ENCODE measurements at regions not wholly inside any gene's neighbourhood (a gene's known extent, or its start where the extent isn't known, plus 50 kb on each side); places are given as distances from the start of the nearest gene placed in this dataset.
"Not testable (repeated sequence)": the region's sequence is repeated elsewhere in the genome, so short reads cannot be mapped to it uniquely, and the experiment has no call there.

DNA sequence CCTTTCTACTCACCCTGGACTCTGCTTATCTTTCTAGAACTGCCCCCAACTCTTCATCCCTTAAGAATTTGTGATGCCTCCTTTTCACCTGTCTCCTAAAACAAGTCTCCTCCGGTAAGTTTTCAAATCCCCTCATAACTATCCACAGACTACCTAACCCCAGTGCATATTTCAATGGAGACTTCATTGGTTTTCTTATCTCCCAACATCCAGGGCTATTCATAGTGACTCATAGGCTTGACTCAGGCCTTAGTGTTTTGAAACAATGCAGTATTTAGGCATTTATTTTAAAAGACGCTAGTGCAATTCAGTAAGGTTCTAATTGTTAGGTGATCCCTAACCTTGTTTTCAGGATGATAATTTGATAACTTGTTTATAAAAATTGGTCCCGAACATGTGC, 399.2 kb downstream of the CPS1 start:
- DNase-seq: no peak
- TF ChIP-seq POLR2A (IDR thresholded peaks at IDR 0.05; ENCODE audit: low read length) (no peak), GATA1 (IDR thresholded peaks at IDR 0.05; ENCODE audit: low read depth, low read length) (no peak)

DNA sequence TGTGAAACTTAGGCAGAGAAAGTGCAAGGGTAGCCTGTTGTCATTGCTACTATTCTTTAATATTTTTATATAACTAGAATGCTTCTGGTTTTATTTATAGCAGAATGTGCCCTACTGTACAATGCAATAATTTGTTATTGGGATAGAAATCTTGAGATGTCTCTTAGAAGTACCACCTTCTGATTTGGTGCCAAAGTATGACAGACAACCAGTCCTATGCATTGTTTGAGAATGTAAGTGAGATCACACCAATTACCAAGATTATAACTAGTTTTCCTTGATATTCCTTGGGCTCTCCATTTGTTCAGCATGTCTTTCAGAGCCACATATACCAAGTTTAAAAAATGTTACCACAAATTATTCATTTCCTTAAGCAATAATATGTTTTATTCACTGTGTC, 399.7 kb downstream of the CPS1 start:
- TF ChIP-seq GATA1 (IDR thresholded peaks at IDR 0.05; ENCODE audit: low read depth, low read length) (no peak), POLR2A (IDR thresholded peaks at IDR 0.05; ENCODE audit: low read length) (no peak)
- DNase-seq: no peak

DNA sequence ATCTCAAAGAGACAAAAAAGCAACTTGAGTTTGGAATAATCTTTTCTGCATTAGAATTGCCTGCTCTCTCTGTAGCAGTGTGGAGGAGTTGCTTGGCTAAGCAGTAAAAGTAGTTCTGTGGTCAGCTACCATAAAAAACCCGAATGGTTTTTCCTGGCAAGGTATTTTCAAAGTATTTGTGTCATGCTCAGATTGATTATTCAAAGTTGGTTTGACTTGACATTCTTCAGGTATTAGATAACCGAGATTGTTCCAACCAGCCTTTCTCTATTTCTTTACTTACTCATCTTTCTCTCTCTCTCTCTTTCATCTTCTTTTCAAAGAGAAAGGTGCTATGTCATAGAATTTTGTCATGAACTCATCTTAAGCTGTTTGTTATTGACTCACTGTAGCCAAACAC, 404.9 kb downstream of the CPS1 start:
- DNase-seq: no peak
- TF ChIP-seq POLR2A (IDR thresholded peaks at IDR 0.05; ENCODE audit: low read length) (no peak), GATA1 (IDR thresholded peaks at IDR 0.05; ENCODE audit: low read depth, low read length) (no peak)

DNA sequence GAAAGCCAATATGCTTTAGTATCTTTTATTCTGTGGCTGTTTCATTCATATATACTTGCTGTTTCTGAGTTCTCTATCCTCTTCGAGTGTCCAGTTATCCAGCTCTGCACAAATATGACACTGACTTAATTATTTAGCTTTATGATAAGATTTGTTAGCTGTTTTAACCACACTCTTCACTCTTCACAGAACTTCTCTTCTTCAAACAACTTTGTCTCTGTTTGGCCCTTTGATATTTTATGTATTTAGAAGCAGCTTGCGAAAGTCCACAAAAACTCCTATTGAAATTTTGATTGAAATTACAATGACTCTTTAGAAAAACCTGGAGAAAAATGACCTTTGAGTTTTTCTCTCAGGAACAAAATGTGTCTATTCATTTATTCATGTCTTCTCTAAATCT, 407.0 kb downstream of the CPS1 start:
- TF ChIP-seq POLR2A (IDR thresholded peaks at IDR 0.05; ENCODE audit: low read length) (no peak), GATA1 (IDR thresholded peaks at IDR 0.05; ENCODE audit: low read depth, low read length) (no peak)
- no peak for DNase-seq

DNA sequence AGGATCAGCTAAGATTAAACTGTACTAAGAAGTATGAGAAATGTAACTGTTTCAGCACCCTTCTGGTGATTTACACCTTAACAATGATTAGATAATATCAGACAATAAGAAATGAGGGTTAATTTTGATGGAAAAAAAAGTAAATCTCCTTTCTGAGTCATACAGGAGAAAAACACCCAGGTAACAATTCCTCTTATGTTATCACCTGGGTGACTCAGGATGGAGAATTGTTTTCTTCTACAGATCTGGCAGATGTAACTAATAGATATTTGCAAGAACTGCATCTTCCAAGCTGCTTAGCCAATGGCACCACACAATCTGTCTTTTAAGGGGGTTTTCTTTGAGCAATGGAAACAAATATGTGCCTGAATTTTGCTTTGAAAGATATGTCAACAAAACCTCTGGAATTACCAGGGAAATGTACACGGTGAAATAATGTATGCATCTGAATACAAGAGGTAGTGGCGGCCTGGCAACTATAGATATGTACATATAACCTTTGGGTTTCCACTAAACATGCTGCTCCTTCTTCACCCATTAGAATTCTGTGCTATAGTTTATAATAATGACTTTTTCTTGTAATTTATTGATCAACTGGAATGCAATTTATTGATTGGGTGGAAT, 407.9 kb downstream of the CPS1 start:
- DNase-seq: no peak
- TF ChIP-seq POLR2A (IDR thresholded peaks at IDR 0.05; ENCODE audit: low read length) (no peak), GATA1 (IDR thresholded peaks at IDR 0.05; ENCODE audit: low read depth, low read length) (no peak)

DNA sequence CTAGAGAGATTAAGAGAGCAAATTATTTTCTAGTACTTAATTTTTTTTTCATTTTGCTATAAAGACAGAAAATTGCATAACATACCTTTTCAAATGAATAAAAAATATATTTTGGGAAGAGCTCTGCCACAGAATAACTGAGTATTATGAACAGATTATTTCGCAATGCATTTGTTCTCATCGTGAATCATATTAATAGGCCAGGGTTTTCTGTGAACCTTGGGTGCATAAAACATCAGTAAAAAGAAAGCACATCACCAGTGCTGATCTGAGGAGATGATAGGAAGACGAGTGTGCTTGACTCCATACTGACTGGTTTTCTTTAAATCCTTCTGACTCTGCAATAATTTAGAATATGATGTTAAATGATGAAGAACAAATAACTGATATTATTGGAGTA, 409.1 kb downstream of the CPS1 start:
- no peak for DNase-seq
- TF ChIP-seq POLR2A (IDR thresholded peaks at IDR 0.05; ENCODE audit: low read length): no peak

DNA sequence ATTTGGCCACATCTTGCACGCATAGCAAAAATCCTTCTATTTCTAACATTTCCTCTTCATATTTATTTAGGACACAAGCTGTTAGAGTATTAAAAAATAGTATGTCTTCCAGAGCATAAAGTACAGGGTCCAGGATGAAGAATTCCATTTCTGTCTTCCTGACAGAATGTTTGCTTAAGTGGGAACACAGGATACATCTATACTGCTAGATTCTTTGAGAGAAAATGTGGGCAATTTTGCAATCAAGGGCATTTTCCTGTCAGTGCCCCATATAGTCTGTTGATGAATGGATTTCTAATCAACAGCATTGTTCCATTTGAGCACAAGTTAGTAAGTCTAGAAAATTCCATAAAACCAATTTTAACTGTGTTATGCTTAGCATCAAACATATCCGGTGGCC, 409.9 kb downstream of the CPS1 start:
- no peak for TF ChIP-seq GATA1 (IDR thresholded peaks at IDR 0.05; ENCODE audit: low read depth, low read length)
- no peak for TF ChIP-seq POLR2A (IDR thresholded peaks at IDR 0.05; ENCODE audit: low read length)
- DNase-seq: no peak

DNA sequence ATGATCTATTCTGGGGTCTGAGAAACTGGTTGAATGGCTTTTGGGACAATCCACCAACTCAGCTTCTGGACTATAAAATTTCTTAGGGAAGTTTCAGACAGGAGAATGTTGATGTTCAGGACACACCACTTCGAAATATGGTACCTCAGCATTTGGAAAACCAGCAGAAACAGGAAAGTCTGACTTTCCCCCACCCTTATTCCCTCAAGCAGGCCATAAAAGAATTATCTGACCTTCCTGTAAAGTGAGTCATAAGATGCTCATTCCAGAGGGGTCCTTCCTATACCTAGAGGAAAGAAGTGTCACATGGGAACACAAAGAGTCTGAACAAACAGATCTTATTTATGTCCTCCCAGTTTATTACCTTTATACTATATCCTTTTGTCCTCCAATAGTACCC, 415.0 kb downstream of the CPS1 start:
- TF ChIP-seq GATA1 (IDR thresholded peaks at IDR 0.05; ENCODE audit: low read depth, low read length) (no peak), POLR2A (IDR thresholded peaks at IDR 0.05; ENCODE audit: low read length) (no peak)

DNA sequence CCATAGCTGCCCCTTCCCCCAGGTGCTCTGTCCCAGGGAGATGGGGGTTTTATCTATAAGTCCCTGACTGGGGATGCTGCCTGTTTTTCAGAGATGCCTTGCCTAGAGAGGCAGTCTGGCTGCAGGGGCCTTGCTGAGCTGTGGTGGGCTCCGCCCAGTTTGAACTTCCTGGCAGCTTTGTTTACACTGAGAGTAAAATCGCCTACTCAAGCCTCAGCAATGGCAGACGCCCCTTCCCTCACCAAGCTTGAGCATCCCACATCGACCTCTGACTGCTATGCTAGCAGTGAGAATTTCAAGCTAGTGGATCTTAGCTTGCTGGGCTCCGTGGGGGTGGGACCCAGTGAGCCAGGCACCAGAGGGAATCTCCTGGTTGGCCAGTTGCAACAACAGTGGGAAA, 430.4 kb downstream of the CPS1 start:
- DNase-seq: not testable (repeated sequence)

More for the DNA sequence above, 415.0 kb downstream of the CPS1 start:
- DNase-seq: no peak

DNA sequence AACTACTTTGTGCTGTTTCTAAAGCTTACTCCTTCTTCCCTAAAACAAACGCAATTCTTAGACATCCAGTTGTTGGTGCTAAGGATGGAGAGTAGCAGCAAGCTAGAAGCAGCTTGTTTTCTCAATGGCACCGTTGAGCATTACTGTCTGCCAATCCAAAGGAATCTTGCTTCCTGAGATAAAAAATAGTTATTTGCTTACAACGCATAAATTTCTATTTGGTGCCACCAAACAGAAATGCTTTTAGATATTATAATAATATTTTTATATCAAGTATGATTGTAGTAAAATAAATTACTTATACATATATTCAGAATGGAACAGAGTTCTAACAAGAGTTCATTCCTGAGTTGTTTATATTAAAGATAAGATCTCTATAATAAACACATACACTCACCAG, 434.7 kb downstream of the CPS1 start:
- no peak for TF ChIP-seq POLR2A (IDR thresholded peaks at IDR 0.05; ENCODE audit: low read length)
- no peak for DNase-seq

DNA sequence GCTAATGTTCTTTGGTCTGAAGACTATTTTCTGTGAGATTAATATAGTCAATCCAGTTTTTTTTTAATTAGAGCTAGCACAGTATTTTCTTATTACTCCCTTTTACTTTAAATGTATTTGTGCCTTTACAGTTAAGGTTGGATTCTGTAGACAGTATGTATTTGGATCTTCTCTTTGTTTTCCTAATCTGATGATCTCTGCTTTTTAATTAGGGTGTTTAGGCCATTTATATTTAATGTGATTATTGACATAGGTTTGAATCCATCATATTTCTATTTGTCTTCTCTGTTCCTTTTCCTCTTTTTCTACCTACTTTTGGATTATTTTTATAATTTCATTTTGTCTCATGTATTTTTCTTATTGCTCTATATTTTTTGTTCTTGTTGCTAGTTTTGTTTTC, 437.7 kb downstream of the CPS1 start:
- no peak for DNase-seq
- TF ChIP-seq POLR2A (IDR thresholded peaks at IDR 0.05; ENCODE audit: low read length) (no peak), GATA1 (IDR thresholded peaks at IDR 0.05; ENCODE audit: low read depth, low read length) (no peak)

DNA sequence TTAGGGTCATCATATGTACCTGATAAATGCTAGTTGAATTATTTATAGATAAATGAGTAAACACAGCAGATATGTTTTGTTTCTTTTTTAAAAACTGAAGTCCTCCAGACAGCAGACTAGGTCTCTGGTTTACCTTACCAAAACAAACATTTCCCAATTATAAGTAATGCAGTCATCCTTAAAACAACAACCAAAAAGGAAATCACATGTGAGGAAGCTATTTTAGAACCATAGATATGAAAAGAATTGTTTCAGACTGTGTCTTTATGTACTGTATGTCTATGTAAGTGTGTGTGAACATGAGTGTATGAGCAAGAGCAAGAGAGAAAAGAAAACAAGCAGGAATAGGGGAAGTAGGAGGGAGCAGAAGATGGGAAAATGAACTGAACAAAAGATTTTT, 441.0 kb downstream of the CPS1 start:
- no peak for DNase-seq
- TF ChIP-seq POLR2A (IDR thresholded peaks at IDR 0.05; ENCODE audit: low read length): no peak
- no peak for TF ChIP-seq GATA1 (IDR thresholded peaks at IDR 0.05; ENCODE audit: low read depth, low read length)

DNA sequence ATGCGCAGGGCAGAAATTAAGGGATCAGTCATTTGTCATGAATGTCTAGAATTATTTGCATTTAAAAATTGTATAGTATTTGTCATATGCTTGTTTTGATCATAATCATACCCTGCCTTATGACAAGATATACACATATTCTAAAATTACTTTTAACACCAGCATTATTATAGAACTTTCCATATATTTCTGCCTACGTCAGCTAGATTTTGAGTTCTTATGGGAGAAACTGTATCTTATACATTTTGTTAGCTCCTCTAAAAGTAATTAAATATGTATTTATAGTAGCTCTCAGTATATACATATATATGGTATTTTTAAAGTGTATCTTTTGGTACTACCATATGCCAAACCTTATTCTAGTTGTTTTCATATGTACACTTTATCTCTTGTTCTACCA, 441.9 kb downstream of the CPS1 start:
- DNase-seq: no peak
- TF ChIP-seq POLR2A (IDR thresholded peaks at IDR 0.05; ENCODE audit: low read length) (no peak), GATA1 (IDR thresholded peaks at IDR 0.05; ENCODE audit: low read depth, low read length) (no peak)

DNA sequence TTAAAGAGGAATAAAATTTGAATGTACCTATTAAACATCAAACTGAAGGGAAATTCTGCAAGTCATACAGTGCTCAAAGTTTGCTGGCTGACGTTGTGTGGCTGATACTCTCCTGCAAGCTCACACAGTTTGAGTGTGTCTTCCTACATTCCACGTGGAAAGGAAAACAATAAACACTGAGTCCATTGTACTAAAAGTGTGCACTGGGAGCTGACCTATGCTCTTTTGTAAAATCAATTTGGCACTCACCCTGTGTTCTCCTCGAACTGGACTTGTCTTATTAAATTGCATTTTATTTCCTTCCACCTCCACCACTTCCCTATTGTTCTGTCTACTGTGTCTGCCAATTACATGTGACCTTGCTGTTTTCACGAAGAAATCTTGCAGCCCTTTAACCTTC, 458.0 kb downstream of the CPS1 start:
- no peak for TF ChIP-seq GATA1 (IDR thresholded peaks at IDR 0.05; ENCODE audit: low read depth, low read length)
- no peak for DNase-seq

DNA sequence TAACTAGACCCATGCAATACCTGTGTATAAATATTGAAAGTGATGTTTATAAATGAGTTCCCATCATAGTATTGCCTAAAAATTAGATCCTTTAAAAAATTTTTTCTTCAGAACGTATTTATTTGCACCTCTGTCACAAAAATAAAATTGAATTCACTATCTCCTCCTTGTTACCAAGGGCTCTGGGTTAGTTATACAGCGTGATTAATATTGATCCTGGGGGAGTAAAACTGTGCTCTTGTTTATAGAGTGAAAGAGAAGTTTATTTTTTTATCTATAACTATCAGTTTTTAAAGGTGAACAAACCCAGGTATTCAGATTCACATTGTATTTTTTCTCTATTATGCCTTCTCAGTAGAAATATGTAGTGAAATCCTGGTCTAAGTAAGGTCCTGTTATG, 458.5 kb downstream of the CPS1 start:
- no peak for TF ChIP-seq GATA1 (IDR thresholded peaks at IDR 0.05; ENCODE audit: low read depth, low read length)
- TF ChIP-seq POLR2A (IDR thresholded peaks at IDR 0.05; ENCODE audit: low read length): no peak
- DNase-seq: no peak

DNA sequence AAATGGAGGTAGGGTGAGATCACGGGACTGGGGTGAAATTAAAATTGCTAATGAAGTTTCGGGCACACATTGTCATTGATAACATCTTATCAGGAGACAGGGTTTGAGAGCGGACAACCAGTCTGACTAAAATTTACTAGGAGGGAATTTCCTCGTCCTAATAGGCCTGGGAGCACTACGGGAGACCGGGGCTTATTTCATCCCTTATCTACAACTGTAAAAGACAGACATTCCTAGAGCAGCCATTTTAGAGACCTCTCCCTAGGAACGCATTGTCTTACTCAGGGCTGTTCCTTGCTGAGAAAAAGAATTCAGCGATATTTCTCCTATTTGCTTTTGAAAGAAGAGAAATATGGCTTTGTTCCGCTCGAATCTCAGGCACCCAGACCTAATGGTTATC, 468.7 kb downstream of the CPS1 start:
- DNase-seq: not testable (repeated sequence)
